SJSA1 (cell line): ENCODE measurements at regions not wholly inside any gene's neighbourhood (a gene's known extent, or its start where the extent isn't known, plus 50 kb on each side); places are given as distances from the start of the nearest gene placed in this dataset.
"Not testable (repeated sequence)": the region's sequence is repeated elsewhere in the genome, so short reads cannot be mapped to it uniquely, and the experiment has no call there.

Experiments used
- DNase-seq, 2 experiments: peaks; one replicate each; pipeline ENCODE4 v3.0.0-alpha.2; 2015 to 2020; ENCODE audit warnings: low spot score in 2 of 2, low read depth in 1 of 2
- H3K27ac ChIP-seq: fragments of 250-450 bp; sonication (Bioruptor Pico); 2 replicates; pipeline ENCODE4 v1.5.1; 2020; ENCODE audit warnings: mild to moderate bottlenecking, moderate library complexity
- H3K27me3 ChIP-seq: fragments of 250-450 bp; sonication (Bioruptor Pico); replicated peaks from 2 replicates; pipeline ENCODE4 v1.5.1; 2020; ENCODE audit warnings: mild to moderate bottlenecking, moderate library complexity
- H3K36me3 ChIP-seq: fragments of 250-450 bp; sonication (Bioruptor Pico); 2 replicates; pipeline ENCODE4 v1.5.1; 2020; ENCODE audit warnings: mild to moderate bottlenecking
- H3K4me1 ChIP-seq: fragments of 250-450 bp; sonication (Bioruptor Pico); replicated peaks from 2 replicates; pipeline ENCODE4 v1.6.1; 2021; ENCODE audit warnings: mild to moderate bottlenecking
- H3K4me3 ChIP-seq: fragments of 250-450 bp; sonication (Bioruptor Pico); 2 replicates; pipeline ENCODE4 v1.5.1; 2020; ENCODE audit warnings: mild to moderate bottlenecking
- H3K9me3 ChIP-seq: fragments of 250-450 bp; sonication (Bioruptor Pico); replicated peaks from 2 replicates; pipeline ENCODE4 v1.5.1; 2020; ENCODE audit warnings: mild to moderate bottlenecking

- Histone ChIP-seq H3K4me3 (no peak overlapping the region), H3K36me3 (no peaks in the 10 kb centered on the region), H3K27ac (no peak overlapping the region), H3K27me3 (no peaks in the 10 kb centered on the region), H3K4me1 (peaks cover 64% of the 10 kb centered on the region), H3K9me3 (no peaks in the 10 kb centered on the region)
- no peak for DNase-seq
Observed at GRCh38 chr5:143638654-143639053, 173.3 kb upstream of the HMHB1 start.

GRCh38 chr5:143636931-143637528, 174.9 kb upstream of the HMHB1 start:
- H3K27me3 ChIP-seq: no peaks in the 10 kb centered on the region
- H3K36me3 ChIP-seq: no peaks in the 10 kb centered on the region
- no peaks in the 10 kb centered on the region for H3K9me3 ChIP-seq
- peaks cover 48% of the 10 kb centered on the region for H3K4me1 ChIP-seq
- H3K27ac ChIP-seq: peak overlapping the region; percentile 58
- H3K4me3 ChIP-seq: no peak overlapping the region
- DNase-seq: peak in 1 of 2 experiments; percentile 85

- Histone ChIP-seq H3K4me3 (no peak overlapping the region), H3K27ac (peak overlapping the region; percentile 58), H3K9me3 (no peaks in the 10 kb centered on the region), H3K36me3 (no peaks in the 10 kb centered on the region), H3K27me3 (no peaks in the 10 kb centered on the region), H3K4me1 (peaks cover 37% of the 10 kb centered on the region)
- no peak for DNase-seq
Observed at GRCh38 chr5:143635888-143636287, 176.1 kb upstream of the HMHB1 start.

GRCh38 chr5:143635146-143635752, 176.7 kb upstream of the HMHB1 start:
- peak; percentile 59 to 65 for DNase-seq

GRCh38 chr5:143634689-143635088, 177.3 kb upstream of the HMHB1 start:
- Histone ChIP-seq H3K36me3 (no peaks in the 10 kb centered on the region), H3K4me3 (no peak overlapping the region), H3K27me3 (no peaks in the 10 kb centered on the region), H3K27ac (peak overlapping the region; percentile 2; the same call in 1 of the 2 replicates), H3K4me1 (peaks cover 47% of the 10 kb centered on the region), H3K9me3 (no peaks in the 10 kb centered on the region)
- DNase-seq: no peak

More at GRCh38 chr5:143635146-143635752, 176.7 kb upstream of the HMHB1 start:
- no peaks in the 10 kb centered on the region for H3K27me3 ChIP-seq
- no peaks in the 10 kb centered on the region for H3K9me3 ChIP-seq
- H3K27ac ChIP-seq: peak overlapping the region; percentile 2; the same call in 1 of the 2 replicates
- peaks cover 41% of the 10 kb centered on the region for H3K4me1 ChIP-seq
- no peak overlapping the region for H3K4me3 ChIP-seq
- H3K36me3 ChIP-seq: no peaks in the 10 kb centered on the region

- Histone ChIP-seq H3K9me3 (no peaks in the 10 kb centered on the region), H3K4me3 (no peak overlapping the region), H3K36me3 (no peaks in the 10 kb centered on the region), H3K4me1 (peaks cover 23% of the 10 kb centered on the region), H3K27me3 (no peaks in the 10 kb centered on the region), H3K27ac (peak overlapping the region; percentile 65)
- peak in 1 of 2 experiments; percentile 66 for DNase-seq
Observed at GRCh38 chr5:143629871-143630659, 181.9 kb upstream of the HMHB1 start.

GRCh38 chr5:143625048-143625447, 186.9 kb upstream of the HMHB1 start:
- peaks cover 24% of the 10 kb centered on the region for H3K4me1 ChIP-seq
- not testable (repeated sequence) for H3K9me3 ChIP-seq, DNase-seq, H3K36me3 ChIP-seq, H3K27me3 ChIP-seq, H3K4me3 ChIP-seq
- 0 out of 2 replicates have a peak overlapping the region, but pooled peaks have one; percentile 5 for H3K27ac ChIP-seq

GRCh38 chr5:143624465-143624864, 187.5 kb upstream of the HMHB1 start:
- Histone ChIP-seq H3K27ac (no peak overlapping the region), H3K4me3 (no peak overlapping the region), H3K4me1 (peaks cover 18% of the 10 kb centered on the region), H3K27me3 (no peaks in the 10 kb centered on the region), H3K9me3 (no peaks in the 10 kb centered on the region), H3K36me3 (no peaks in the 10 kb centered on the region)
- peak in 1 of 2 experiments; percentile 34 for DNase-seq

- Histone ChIP-seq H3K9me3 (no peaks in the 10 kb centered on the region; the same call in 1 of the 2 replicates), H3K4me3 (no peak overlapping the region), H3K27ac (no peak overlapping the region), H3K36me3 (no peaks in the 10 kb centered on the region), H3K27me3 (no peaks in the 10 kb centered on the region), H3K4me1 (peaks cover 3% of the 10 kb centered on the region)
- no peak for DNase-seq
Observed at GRCh38 chr5:143619040-143619439, 192.9 kb upstream of the HMHB1 start.

- Histone ChIP-seq H3K27me3 (no peaks in the 10 kb centered on the region), H3K4me1 (no peaks in the 10 kb centered on the region), H3K9me3 (no peaks in the 10 kb centered on the region; the same call in 1 of the 2 replicates), H3K36me3 (no peaks in the 10 kb centered on the region), H3K4me3 (no peak overlapping the region), H3K27ac (no peak overlapping the region)
- no peak for DNase-seq
Observed at GRCh38 chr5:143618141-143618540, 193.8 kb upstream of the HMHB1 start.

- H3K4me3 ChIP-seq: no peak overlapping the region
- no peaks in the 10 kb centered on the region for H3K4me1 ChIP-seq
- DNase-seq: no peak
- H3K27me3 ChIP-seq: no peaks in the 10 kb centered on the region
- no peaks in the 10 kb centered on the region for H3K36me3 ChIP-seq
- H3K9me3 ChIP-seq: no peaks in the 10 kb centered on the region; the same call in 1 of the 2 replicates
- no peak overlapping the region for H3K27ac ChIP-seq
Observed at GRCh38 chr5:143614831-143615230, 197.1 kb upstream of the HMHB1 start.

GRCh38 chr5:143613329-143613728, 198.6 kb upstream of the HMHB1 start:
- Histone ChIP-seq H3K27ac (no peak overlapping the region), H3K27me3 (no peaks in the 10 kb centered on the region), H3K4me1 (no peaks in the 10 kb centered on the region), H3K9me3 (no peaks in the 10 kb centered on the region; the same call in 1 of the 2 replicates), H3K36me3 (no peaks in the 10 kb centered on the region), H3K4me3 (no peak overlapping the region)
- no peak for DNase-seq

GRCh38 chr5:143610946-143611345, 201.0 kb upstream of the HMHB1 start:
- DNase-seq: no peak
- no peaks in the 10 kb centered on the region for H3K36me3 ChIP-seq
- no peaks in the 10 kb centered on the region for H3K27me3 ChIP-seq
- H3K4me1 ChIP-seq: no peaks in the 10 kb centered on the region
- H3K27ac ChIP-seq: no peak overlapping the region
- no peaks in the 10 kb centered on the region for H3K9me3 ChIP-seq
- no peak overlapping the region for H3K4me3 ChIP-seq
